GM18505 (cell line): ENCODE measurements at regions not wholly inside any gene's neighbourhood (a gene's known extent, or its start where the extent isn't known, plus 50 kb on each side); places are given as distances from the start of the nearest gene placed in this dataset.

ENCODE experiments used
- ATAC-seq: cut with Tn5 transposase; IDR thresholded peaks from one replicate; pipeline ENCODE4 v1.9.1; 2021; ENCODE audit not compliant: unreplicated experiment
- POLR2A ChIP-seq: IDR thresholded peaks from 4 replicates; pipeline ENCODE4 v1.6.1; 2011; ENCODE audit warnings: borderline replicate concordance; ENCODE audit not compliant: insufficient read depth, insufficient read length; ENCODE audit errors: extremely low read depth

DNA sequence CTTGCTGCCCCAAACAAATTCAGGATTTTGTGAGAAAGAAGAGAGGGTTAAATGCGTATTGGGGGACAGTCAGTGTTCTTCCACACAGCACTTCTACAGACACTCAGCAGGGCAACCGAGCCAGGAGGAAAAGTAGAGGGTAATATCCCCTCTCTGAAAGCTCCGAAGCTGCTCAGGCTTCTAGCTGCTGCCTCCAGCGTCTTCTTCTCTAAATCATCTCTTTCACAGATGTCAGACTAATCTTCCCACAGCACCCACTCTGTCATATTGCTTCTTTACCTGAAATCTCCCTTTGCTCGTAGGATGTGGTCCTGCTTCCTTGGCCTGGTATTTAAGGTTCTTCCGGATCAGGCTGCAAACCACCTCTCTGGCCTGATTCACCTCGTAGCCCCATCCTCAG lies 117.6 kb upstream of the HAAO start:
- no peak for ATAC-seq
- no peak for TF ChIP-seq POLR2A

DNA sequence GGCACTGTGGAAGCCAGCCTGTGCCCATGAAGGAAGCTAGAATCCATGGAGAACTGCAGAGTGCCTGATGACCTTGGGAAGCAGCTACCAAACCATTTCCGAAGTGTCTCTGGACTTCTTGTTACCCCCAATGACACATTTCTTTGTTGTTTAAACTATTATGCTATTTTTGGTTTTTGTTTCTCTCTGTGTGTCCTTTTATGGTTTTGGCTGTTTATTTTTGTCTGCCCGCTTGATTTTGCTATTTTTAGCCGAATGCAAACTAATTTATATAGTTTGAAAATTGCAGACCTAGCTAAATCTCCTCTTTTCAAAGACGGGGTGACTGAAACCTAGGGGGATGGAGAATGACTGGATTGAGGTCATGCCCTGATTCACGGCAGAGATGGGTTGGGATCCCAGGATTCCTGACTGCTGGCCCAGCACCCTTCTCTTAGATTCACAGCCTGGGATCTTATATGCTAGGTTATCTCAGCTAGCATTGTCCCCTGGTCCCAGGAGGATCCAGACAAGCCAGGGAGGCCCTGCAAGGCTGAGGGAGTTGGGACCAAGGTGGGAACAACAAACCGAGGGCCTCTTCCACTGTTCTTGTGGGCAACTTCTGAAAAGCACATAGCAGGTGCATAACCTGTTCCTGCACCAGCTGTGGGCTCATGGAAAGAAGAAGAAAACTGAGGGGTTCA lies 116.3 kb upstream of the HAAO start:
- TF ChIP-seq POLR2A, result no peak
- no peak for ATAC-seq

DNA sequence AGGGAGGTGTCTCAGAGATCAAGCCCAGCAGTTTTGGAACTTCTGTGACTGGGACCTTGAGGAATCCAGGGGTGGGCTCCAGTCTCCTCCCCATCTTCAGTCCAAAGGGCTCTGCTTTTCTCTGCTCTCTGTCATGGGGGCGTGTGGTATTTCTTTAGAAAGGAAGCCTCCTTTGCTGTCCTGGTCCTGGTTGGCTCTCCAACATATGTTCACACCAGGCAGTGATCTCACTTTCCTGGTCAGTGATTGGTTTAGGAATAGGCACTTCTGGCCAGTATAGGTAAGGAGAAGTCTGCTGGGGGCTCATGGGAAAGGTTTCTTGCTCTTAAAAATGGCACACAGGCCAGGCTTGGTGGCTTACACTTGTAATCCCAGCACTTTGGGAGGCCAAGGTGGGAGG lies 115.5 kb upstream of the HAAO start:
- ATAC-seq, result no peak
- no peak for TF ChIP-seq POLR2A

GRCh38 chr2:42906557-42907411 lies 114.4 kb upstream of the HAAO start:
- ATAC-seq, result no peak

GRCh38 chr2:42906111-42906556 lies 113.8 kb upstream of the HAAO start:
- TF ChIP-seq POLR2A, result no peak
- ATAC-seq, result no peak

More at GRCh38 chr2:42906557-42907411, 114.4 kb upstream of the HAAO start:
- no peak for TF ChIP-seq POLR2A

- no peak for TF ChIP-seq POLR2A
- no peak for ATAC-seq
Observed at GRCh38 chr2:42905341-42906110, 113.1 kb upstream of the HAAO start.

- ATAC-seq, result no peak
Observed at GRCh38 chr2:42904576-42904876, 112.1 kb upstream of the HAAO start.

DNA sequence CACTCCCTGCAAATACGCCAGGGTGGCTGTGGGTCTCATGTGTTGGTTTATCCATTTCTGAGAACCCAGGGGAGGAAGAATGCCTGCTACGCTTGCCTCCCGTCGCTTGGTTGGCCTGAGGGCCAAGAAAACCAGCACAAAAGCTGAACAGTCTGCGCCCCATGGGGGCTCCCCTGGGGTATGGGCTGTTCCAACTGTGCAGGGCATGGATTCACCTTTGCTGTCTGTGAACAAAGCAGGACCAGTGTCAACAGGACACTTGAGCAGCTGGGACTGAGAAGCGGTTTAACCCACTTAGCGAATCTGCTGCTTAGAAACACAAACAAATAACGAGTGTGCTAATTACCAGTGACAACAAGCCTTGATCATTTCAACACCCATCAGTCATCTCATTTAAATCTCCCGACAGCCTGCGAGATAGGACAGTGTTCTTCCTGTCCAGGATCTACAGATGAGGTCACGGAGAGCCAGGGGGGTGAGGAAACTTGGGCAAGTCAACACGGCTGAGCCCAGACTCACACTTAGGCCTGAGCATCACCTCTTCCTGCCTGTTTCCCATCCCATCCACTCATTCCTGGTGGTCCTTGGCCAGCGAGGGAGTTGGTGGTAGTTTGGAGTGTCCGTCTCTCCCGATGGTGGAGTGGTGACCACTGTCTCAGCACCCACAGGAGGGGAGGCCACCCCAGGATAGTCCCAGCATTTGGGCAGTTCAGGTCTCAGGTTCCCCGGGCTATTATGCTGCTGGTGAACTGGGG lies 111.6 kb upstream of the HAAO start:
- no peak for TF ChIP-seq POLR2A
- no peak for ATAC-seq

More at GRCh38 chr2:42904576-42904876, 112.1 kb upstream of the HAAO start:
- TF ChIP-seq POLR2A, result no peak

DNA sequence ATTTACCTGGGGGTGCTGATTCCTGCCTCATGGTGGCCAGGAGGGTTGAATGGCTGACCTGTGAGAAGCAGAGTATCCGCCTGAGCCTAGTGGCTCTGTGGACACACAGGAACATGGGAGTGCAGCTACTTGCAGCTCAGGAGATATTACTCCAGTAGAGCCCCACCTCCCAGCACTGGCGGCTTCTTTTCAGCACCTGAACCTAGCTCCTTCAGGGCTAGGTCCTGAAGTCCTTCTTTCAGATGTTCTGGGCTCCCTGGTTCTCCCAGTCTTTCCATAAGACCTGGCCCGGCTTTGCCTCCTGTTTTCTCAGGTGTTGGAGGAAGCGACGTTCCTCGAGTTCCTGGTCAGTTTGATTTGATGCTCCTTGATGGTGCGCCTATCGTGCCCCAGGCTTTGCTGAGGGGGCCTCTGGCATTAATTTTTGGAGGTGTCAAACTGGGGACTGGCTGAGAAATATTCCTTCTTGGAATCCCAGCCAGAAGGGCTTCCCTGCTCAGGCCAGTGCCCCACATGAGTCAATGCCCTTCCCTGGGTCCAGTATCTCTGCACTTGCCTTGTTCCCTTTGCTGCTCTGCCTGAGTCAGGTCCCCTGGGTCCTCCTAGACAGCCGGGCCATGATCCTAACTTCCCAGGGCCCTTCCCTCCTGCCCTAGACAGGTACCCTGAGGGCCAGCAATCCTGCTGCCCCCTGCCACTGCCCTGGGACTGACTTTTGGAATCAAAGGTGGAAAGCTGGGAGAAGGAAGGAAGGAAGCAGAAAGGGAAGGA lies 110.7 kb upstream of the HAAO start:
- no peak for TF ChIP-seq POLR2A
- ATAC-seq, result no peak

- no peak for TF ChIP-seq POLR2A
- ATAC-seq, result no peak
Observed at GRCh38 chr2:42901076-42901640, 108.8 kb upstream of the HAAO start.

GRCh38 chr2:42900289-42900891 lies 108.0 kb upstream of the HAAO start:
- ATAC-seq, result no peak
- TF ChIP-seq POLR2A, result no peak
